ENCODE measurements at regions not wholly inside any gene's neighbourhood (a gene's known extent, or its start where the extent isn't known, plus 50 kb on each side); places are given as distances from the start of the nearest gene placed in this dataset.

DNA sequence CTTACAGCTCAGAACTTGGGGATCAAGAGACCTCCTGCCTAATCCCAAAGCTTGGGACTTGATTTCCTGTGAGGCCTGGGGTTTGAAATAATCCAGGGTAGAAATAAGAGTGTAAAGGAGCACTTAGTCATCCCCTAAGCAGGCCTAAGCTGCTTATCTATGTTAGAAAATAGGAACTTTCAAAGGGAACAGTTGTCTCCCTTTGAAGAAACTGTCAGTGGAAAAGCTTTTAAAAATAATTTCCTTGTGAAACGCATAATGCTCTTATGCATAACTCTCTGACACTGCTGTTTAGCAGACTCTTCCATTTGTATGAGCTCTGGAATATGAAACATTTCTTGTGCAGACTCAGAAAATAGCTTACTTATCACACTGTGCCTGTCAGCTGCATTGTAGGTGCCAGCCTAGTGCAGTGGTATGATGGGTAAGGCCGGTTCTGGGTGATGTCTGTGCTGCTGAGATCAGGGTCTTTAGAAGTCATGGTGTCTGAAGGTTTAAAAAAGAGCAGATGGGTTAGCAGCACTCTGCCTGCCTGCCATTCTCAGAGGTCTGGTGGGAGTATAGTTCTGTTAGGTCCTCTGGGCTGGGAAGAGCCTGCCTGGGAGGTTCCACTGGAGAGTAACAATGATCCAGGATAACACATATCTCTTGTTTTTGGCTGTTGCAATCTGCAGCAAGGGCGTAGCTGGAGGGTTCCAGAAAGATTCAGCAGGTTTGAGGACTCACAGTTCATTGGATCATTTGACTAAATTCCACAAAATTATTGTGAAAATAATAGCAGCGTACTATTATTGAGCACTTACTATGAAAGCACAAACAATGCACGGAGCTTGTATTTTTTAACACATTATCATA, 283.2 kb upstream of the MEX3C start (continued):
- no peak for TF ChIP-seq CHD7 (IDR thresholded peaks at IDR 0.05; ENCODE audit: insufficient replicate concordance, low read length)
- no peak for TF ChIP-seq POLR2A (IDR thresholded peaks at IDR 0.05; ENCODE audit: control extremely low read depth in 1 of 2, low read depth in 2 of 2, low read length in 2 of 2)
- TF ChIP-seq KDM5A (IDR thresholded peaks at IDR 0.05; ENCODE audit: low read length): no peak
- no peak for TF ChIP-seq ASH2L (IDR thresholded peaks at IDR 0.05; ENCODE audit: low read length)
- no peak for TF ChIP-seq MAFK (IDR thresholded peaks at IDR 0.05; ENCODE audit: low read depth, low read length)
- TF ChIP-seq MAX (IDR thresholded peaks at IDR 0.05): no peak
- TF ChIP-seq TAF1 (IDR thresholded peaks at IDR 0.05; ENCODE audit: low read depth, low read length): no peak
- no peak for TF ChIP-seq CBX8 (IDR thresholded peaks at IDR 0.05; ENCODE audit: borderline replicate concordance, low read depth, low read length)
- no peak for TF ChIP-seq TEAD4 (IDR thresholded peaks at IDR 0.05; ENCODE audit: low read depth, low read length)
- TF ChIP-seq TBP (IDR thresholded peaks at IDR 0.05; ENCODE audit: low read depth, low read length): no peak
- no peak for TF ChIP-seq CTBP2 (IDR thresholded peaks at IDR 0.05; ENCODE audit: borderline replicate concordance, insufficient read depth, insufficient read length, low read length)
